Gastroesophageal sphincter (tissue), 4 donors: ENCODE measurements at regions not wholly inside any gene's neighbourhood (a gene's known extent, or its start where the extent isn't known, plus 50 kb on each side); places are given as distances from the start of the nearest gene placed in this dataset.

Experiments
- ATAC-seq: fragments of 150-250 bp; one replicate; pipeline ENCODE4 v1.9.1; 2016; ENCODE audit warnings: mild to moderate bottlenecking, moderate library complexity
- H3K27ac ChIP-seq, 4 donors: fragments of 200-600 bp; sonication (generic) in 3 of 4; 1 replicate in 3 of 4; 2 replicates in 1 of 4; pipeline ENCODE4 v1.5.1; 2016 to 2019
- H3K27me3 ChIP-seq: fragments of 200-600 bp; sonication (generic); one replicate; pipeline ENCODE4 v1.5.1; 2019
- H3K36me3 ChIP-seq, 2 donors: fragments of 200-600 bp; sonication (generic); one replicate each; pipeline ENCODE4 v1.5.1; 2019; ENCODE audit warnings: control low read depth in 1 of 2
- H3K4me1 ChIP-seq, 3 donors: fragments of 200-600 bp; sonication (generic); 1 replicate in 2 of 3; 2 replicates in 1 of 3; pipeline ENCODE4 v1.5.1; 2016 to 2019; ENCODE audit warnings: control low read depth in 2 of 3
- H3K4me3 ChIP-seq, 2 donors: fragments of 200-600 bp; sonication (generic); one replicate each; pipeline ENCODE4 v1.5.1; 2019; ENCODE audit warnings: mild to moderate bottlenecking in 1 of 2, moderate library complexity in 1 of 2
- H3K9me3 ChIP-seq, 3 donors: fragments of 200-600 bp; sonication (generic); one replicate each; pipeline ENCODE4 v1.5.1; 2017 to 2019; ENCODE audit warnings: control low read depth in 2 of 3
- EP300 ChIP-seq: sonication (generic); formaldehyde crosslinking; IDR thresholded peaks from one replicate; pipeline ENCODE4 v1.6.1; 2017; ENCODE audit warnings: antibody characterized with exemption, mild to moderate bottlenecking
- POLR2A ChIP-seq, 2 donors: fragments of 450-650 bp; IDR thresholded peaks; one replicate each; pipeline ENCODE4 v1.6.1; 2017; ENCODE audit warnings: antibody characterized with exemption in 2 of 2, mild to moderate bottlenecking in 2 of 2, moderate library complexity in 1 of 2
- POLR2AphosphoS5 ChIP-seq: sonication (generic); formaldehyde crosslinking; IDR thresholded peaks from one replicate; pipeline ENCODE4 v1.6.1; 2017; ENCODE audit warnings: antibody characterized with exemption
- WGBS, 2 donors: methylation state at CpG; one replicate each; pipeline ENCODE4 v1.1.5; 2018; ENCODE audit warnings: low coverage in 1 of 2; 5-methylcytosine and 5-hydroxymethylcytosine counted together
- TF ChIP-seq, protein P1 (sequence below), 4 experiments: fragments of 200-600 bp in 2 of 4; fragments of 450-650 bp in 2 of 4; sonication (generic) in 1 of 4; IDR thresholded peaks; one replicate each; pipeline ENCODE4 v1.5.1; 2017 to 2019; ENCODE audit warnings: antibody characterized with exemption in 4 of 4, mild to moderate bottlenecking in 2 of 4, moderate library complexity in 2 of 4

DNA sequence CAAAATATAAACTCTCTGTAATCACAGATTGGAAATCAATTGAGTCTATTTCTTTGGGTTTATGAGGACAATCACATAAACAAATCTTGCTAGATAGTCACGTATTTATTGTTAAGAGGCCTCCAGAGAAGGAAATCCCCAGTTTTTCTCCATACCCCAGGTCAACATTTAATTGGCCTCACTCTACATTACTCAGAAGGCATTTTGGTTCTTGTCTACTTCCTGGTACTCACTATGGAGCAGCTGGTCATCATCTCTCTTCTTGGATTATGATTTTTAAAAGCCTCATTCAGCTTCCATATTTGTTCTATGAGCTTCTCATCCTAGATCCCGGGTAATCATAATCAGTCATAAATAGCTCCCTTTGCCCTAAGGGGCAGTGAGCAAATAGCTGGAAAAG, 81.6 kb upstream of the LNX1 start:
- Histone ChIP-seq H3K27ac (no peak overlapping the region), H3K4me3 (no peak overlapping the region)
- no peak for ATAC-seq

GRCh38 chr4:53671757-53672156, 80.5 kb upstream of the LNX1 start:
- peaks cover 0 to 2% (median 0%) of the 10 kb centered on the region in 3 donors for H3K4me1 ChIP-seq
- H3K27me3 ChIP-seq: no peaks in the 10 kb centered on the region
- peaks cover 0 to 7% (median 0%) of the 10 kb centered on the region in 3 donors for H3K9me3 ChIP-seq
- H3K4me3 ChIP-seq: no peak overlapping the region
- TF ChIP-seq POLR2AphosphoS5 (no peak), POLR2A (IDR thresholded peaks at IDR 0.05) (no peak), EP300 (no peak)
- TF ChIP-seq, protein P1, sequence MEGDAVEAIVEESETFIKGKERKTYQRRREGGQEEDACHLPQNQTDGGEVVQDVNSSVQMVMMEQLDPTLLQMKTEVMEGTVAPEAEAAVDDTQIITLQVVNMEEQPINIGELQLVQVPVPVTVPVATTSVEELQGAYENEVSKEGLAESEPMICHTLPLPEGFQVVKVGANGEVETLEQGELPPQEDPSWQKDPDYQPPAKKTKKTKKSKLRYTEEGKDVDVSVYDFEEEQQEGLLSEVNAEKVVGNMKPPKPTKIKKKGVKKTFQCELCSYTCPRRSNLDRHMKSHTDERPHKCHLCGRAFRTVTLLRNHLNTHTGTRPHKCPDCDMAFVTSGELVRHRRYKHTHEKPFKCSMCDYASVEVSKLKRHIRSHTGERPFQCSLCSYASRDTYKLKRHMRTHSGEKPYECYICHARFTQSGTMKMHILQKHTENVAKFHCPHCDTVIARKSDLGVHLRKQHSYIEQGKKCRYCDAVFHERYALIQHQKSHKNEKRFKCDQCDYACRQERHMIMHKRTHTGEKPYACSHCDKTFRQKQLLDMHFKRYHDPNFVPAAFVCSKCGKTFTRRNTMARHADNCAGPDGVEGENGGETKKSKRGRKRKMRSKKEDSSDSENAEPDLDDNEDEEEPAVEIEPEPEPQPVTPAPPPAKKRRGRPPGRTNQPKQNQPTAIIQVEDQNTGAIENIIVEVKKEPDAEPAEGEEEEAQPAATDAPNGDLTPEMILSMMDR (IDR thresholded peaks at IDR 0.05): no peak
- no peaks in the 10 kb centered on the region for H3K36me3 ChIP-seq
- no peak for ATAC-seq
- no peak overlapping the region for H3K27ac ChIP-seq
- WGBS, 2 donors: 45 to 67% methylated on average over 2 of the region's 2 CpGs

More for the DNA sequence above, 81.6 kb upstream of the LNX1 start:
- Histone ChIP-seq H3K4me1 (peaks cover 0 to 4% (median 0%) of the 10 kb centered on the region in 3 donors), H3K36me3 (no peaks in the 10 kb centered on the region), H3K9me3 (peaks cover 0 to 7% (median 0%) of the 10 kb centered on the region in 3 donors), H3K27me3 (no peaks in the 10 kb centered on the region)
- TF ChIP-seq, protein P1 (IDR thresholded peaks at IDR 0.05): no peak
- TF ChIP-seq POLR2A (IDR thresholded peaks at IDR 0.05): no peak
- no peak for TF ChIP-seq EP300
- TF ChIP-seq POLR2AphosphoS5: no peak
- WGBS, 2 donors: 93 to 96% methylated on average over 2 of the region's 2 CpGs

- no peaks in the 10 kb centered on the region for H3K27me3 ChIP-seq
- H3K4me1 ChIP-seq: peaks cover 0 to 13% (median 0%) of the 10 kb centered on the region in 3 donors
- 47 to 71% methylated on average over 2 of the region's 2 CpGs for WGBS, 2 donors
- H3K4me3 ChIP-seq: no peak overlapping the region
- no peaks in the 10 kb centered on the region for H3K36me3 ChIP-seq
- no peak for ATAC-seq
- TF ChIP-seq, protein P1 (IDR thresholded peaks at IDR 0.05): no peak
- TF ChIP-seq EP300: no peak
- TF ChIP-seq POLR2A (IDR thresholded peaks at IDR 0.05): no peak
- TF ChIP-seq POLR2AphosphoS5: no peak
- no peak overlapping the region for H3K27ac ChIP-seq
- H3K9me3 ChIP-seq: peaks cover 0 to 1% (median 0%) of the 10 kb centered on the region in 3 donors
Measured at GRCh38 chr4:53659737-53660136, 68.5 kb upstream of the LNX1 start.

- TF ChIP-seq POLR2AphosphoS5: no peak
- no peaks in the 10 kb centered on the region for H3K27me3 ChIP-seq
- H3K36me3 ChIP-seq: no peaks in the 10 kb centered on the region
- no peaks in the 10 kb centered on the region for H3K9me3 ChIP-seq
- no peak overlapping the region for H3K27ac ChIP-seq
- peaks cover 0 to 19% (median 0%) of the 10 kb centered on the region in 3 donors for H3K4me1 ChIP-seq
- no peak for ATAC-seq
- H3K4me3 ChIP-seq: no peak overlapping the region
- WGBS, 2 donors: 69 to 75% methylated on average over 4 to 5 of the region's 5 CpGs
Measured at GRCh38 chr4:53659112-53659511, 67.8 kb upstream of the LNX1 start.

DNA sequence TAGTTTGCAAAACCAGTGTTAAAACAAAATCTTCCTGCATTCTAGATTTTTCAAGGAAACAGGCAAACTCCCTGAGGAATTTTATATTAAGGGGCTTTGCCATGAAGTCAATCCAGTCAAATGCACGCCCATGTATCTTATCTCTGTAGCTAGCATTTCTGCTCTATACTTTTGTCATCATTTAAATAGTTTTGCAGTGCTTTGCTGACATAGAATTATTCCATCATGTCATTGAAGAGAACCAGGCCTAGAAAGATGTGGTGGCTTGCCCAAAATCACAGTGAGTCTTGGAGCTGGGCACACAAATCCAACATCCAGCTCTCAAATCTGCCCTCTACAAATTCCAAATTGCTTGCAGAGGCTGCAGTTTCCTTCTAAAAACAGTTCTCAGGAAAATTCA, 66.7 kb upstream of the LNX1 start:
- TF ChIP-seq, protein P1 (IDR thresholded peaks at IDR 0.05): no peak
- no peak for ATAC-seq
- Histone ChIP-seq H3K9me3 (no peaks in the 10 kb centered on the region), H3K36me3 (no peaks in the 10 kb centered on the region), H3K4me1 (peaks cover 0 to 29% (median 4%) of the 10 kb centered on the region in 3 donors), H3K4me3 (no peak overlapping the region), H3K27me3 (no peaks in the 10 kb centered on the region), H3K27ac (no peak overlapping the region)
- 67 to 77% methylated on average over 1 of the region's 1 CpG for WGBS, 2 donors
